ENCODE measurements at regions not wholly inside any gene's neighbourhood (a gene's known extent, or its start where the extent isn't known, plus 50 kb on each side); places are given as distances from the start of the nearest gene placed in this dataset.

DNA sequence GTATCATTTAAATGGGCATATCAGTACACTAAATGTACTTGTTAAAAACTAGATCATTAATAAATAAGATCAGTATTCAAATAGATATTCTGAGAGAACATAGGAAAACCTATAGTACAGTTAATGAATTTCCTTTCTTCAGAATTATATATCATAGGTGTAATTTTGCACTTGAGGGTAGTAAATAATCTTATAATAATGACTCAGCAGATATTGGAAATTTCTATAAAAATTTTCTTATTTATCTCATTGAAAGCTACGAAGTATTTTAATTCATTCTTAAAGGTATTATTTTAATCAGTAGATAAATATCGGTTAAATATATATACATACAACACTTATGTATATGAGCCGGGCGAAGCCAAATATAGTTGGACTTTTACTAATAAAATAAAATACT lies 300.9 kb upstream of the SOX2 start:
- Histone ChIP-seq H3K4me1 (ENCODE audit: control insufficient read depth, insufficient read depth, low read length) (no peaks in the 10 kb centered on the region), H3K27ac (ENCODE audit: low read length) (no peak overlapping the region), H3K36me3 (ENCODE audit: control insufficient read depth, insufficient read depth, low read length) (no peaks in the 10 kb centered on the region), H3K9me3 (ENCODE audit: control insufficient read depth, insufficient read depth, low read length) (no peaks in the 10 kb centered on the region), H3K27me3 (ENCODE audit: control insufficient read depth, insufficient read depth, low read length) (no peaks in the 10 kb centered on the region), H3K4me3 (ENCODE audit: low read length) (no peak overlapping the region)
- no CpG with 5 or more reads among the region's 4 CpGs for WGBS (ENCODE audit: insufficient coverage, insufficient read length)
- no peak for DNase-seq (ENCODE audit: low read depth, low spot score)

DNA sequence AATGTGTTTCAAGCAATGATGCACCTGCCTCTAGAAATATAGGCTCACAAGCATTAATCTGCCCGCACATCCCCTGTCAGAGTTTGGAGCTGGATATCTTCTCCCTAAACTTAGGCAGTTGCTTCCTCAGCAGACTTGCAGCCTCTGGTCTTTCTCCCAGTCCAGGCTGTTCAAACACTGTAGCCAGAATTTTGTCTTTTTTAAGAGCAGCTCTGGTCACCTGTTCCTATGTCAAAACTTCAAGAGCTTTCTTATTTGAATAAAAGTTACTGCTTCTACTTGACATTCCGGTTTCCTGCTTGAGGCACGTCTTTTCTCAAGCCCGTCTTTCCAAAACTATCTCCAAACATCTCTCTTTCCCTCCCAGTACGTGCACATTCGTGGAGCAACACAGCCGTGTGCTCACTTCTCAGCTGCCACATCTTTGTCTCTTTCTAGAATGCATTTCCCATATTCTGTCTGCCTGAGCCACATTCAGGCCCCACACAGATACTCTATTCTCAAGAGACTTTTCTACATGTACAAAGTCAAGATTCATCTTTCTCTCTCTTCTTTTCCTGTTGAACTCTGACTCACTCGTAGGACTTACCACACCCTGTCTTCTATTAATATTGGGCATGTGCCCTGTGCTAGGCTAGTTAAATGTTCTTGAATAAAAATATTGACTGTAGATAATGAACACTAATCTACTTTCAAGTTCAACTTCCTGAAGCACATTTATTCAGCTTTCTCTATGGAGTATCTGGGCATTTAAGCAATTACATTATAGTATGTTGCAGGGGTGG lies 307.7 kb upstream of the SOX2 start:
- no peak for DNase-seq (ENCODE audit: low read depth, low spot score)
- WGBS (ENCODE audit: insufficient coverage, insufficient read length): no CpG with 5 or more reads among the region's 8 CpGs
- Histone ChIP-seq H3K27me3 (ENCODE audit: control insufficient read depth, insufficient read depth, low read length) (no peaks in the 10 kb centered on the region), H3K9me3 (ENCODE audit: control insufficient read depth, insufficient read depth, low read length) (no peaks in the 10 kb centered on the region), H3K4me3 (ENCODE audit: low read length) (no peak overlapping the region), H3K27ac (ENCODE audit: low read length) (no peak overlapping the region), H3K36me3 (ENCODE audit: control insufficient read depth, insufficient read depth, low read length) (no peaks in the 10 kb centered on the region), H3K4me1 (ENCODE audit: control insufficient read depth, insufficient read depth, low read length) (no peaks in the 10 kb centered on the region)

DNA sequence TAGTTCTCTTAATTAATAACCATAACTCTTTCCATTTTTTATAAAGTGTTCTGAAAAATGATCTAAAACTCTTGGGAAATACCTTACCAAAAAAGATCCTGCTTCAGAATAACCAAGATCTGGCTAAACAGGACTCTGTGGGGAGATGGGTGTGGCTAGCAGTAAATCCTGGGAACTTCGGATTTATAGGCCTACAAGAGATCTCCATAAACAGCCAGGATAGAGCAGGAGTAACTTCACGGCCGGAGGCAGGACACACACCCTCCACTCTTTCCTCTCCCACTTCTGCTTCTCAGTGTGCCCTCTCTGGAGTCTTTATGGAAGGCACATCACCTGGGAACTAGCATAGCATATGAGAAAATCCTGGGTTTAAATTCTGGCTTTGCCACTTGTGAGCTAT lies 309.4 kb upstream of the SOX2 start:
- Histone ChIP-seq H3K27me3 (ENCODE audit: control insufficient read depth, insufficient read depth, low read length) (no peaks in the 10 kb centered on the region), H3K27ac (ENCODE audit: low read length) (no peak overlapping the region), H3K4me1 (ENCODE audit: control insufficient read depth, insufficient read depth, low read length) (no peaks in the 10 kb centered on the region), H3K9me3 (ENCODE audit: control insufficient read depth, insufficient read depth, low read length) (no peaks in the 10 kb centered on the region), H3K4me3 (ENCODE audit: low read length) (no peak overlapping the region), H3K36me3 (ENCODE audit: control insufficient read depth, insufficient read depth, low read length) (no peaks in the 10 kb centered on the region)
- DNase-seq (ENCODE audit: low read depth, low spot score): no peak
- no CpG with 5 or more reads among the region's 3 CpGs for WGBS (ENCODE audit: insufficient coverage, insufficient read length)

DNA sequence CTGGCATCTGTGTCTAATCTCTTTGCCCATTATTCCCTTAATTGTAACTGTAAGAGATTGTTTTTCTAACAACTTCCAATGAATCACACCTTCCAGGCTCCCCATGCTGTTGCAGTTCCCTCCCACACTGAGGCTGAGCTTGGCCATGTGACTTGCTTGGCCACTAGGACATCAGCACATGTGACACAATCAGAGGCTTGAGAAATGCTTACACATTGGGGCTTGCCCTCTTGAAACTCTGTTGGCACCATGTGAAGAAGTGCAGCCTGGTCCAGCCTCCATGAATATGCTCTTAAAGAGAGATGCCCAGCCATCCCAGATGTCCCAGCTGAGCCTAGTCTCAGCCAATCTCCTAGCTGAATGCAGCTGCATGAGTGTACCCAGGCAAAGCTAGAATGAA lies 326.8 kb upstream of the SOX2 start:
- Histone ChIP-seq H3K4me3 (ENCODE audit: low read length) (no peak overlapping the region), H3K9me3 (ENCODE audit: control insufficient read depth, insufficient read depth, low read length) (no peaks in the 10 kb centered on the region), H3K27me3 (ENCODE audit: control insufficient read depth, insufficient read depth, low read length) (no peaks in the 10 kb centered on the region), H3K27ac (ENCODE audit: low read length) (no peak overlapping the region), H3K4me1 (ENCODE audit: control insufficient read depth, insufficient read depth, low read length) (0 out of 2 replicates have a peak, but pooled peaks cover 5% of the 10 kb centered on the region), H3K36me3 (ENCODE audit: control insufficient read depth, insufficient read depth, low read length) (no peaks in the 10 kb centered on the region)
- DNase-seq (ENCODE audit: low read depth, low spot score): no peak

DNA sequence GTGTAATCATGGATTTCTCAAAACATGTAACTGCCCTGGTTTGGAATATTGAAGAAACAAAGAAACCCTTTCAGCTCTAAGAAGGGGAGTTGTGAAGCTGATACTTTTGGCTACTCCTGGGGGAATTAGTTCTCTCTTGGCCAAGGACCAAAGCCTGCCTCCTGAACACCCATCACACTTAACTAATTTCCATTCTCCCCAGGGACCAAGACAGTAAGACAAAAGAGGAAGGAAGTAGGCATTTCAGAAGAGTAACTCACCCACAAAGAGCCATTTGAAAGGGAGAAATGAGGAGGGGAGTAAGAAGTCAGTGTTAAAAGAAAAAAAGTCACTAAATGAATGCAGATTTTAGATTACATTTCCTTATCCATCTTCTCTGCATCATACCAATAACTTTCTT lies 328.0 kb upstream of the SOX2 start:
- Histone ChIP-seq H3K4me3 (ENCODE audit: low read length) (no peak overlapping the region), H3K27ac (ENCODE audit: low read length) (no peak overlapping the region), H3K36me3 (ENCODE audit: control insufficient read depth, insufficient read depth, low read length) (no peaks in the 10 kb centered on the region), H3K27me3 (ENCODE audit: control insufficient read depth, insufficient read depth, low read length) (no peaks in the 10 kb centered on the region), H3K4me1 (ENCODE audit: control insufficient read depth, insufficient read depth, low read length) (0 out of 2 replicates have a peak, but pooled peaks cover 5% of the 10 kb centered on the region), H3K9me3 (ENCODE audit: control insufficient read depth, insufficient read depth, low read length) (no peaks in the 10 kb centered on the region)
- peak; percentile 37 for DNase-seq (ENCODE audit: low read depth, low spot score)

DNA sequence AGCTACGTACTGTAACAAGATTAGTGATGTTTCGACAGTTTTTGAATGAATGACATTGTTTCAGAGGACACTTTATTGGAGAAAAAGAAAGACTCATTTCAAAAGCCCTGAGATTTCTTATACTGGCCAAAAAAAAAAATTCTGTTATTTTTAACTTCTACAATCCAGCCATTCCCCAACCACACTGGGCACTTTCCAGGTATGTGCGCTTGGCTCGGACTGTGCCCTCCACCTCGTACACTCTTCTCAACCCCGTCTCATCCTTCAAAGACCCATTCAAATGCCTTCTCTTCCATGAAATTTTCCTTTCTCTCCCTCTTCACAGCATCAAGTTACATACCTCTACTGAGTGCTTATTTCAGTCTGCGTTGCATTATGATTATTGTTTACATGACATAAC lies 328.5 kb upstream of the SOX2 start:
- H3K36me3 ChIP-seq (ENCODE audit: control insufficient read depth, insufficient read depth, low read length): no peaks in the 10 kb centered on the region
- H3K9me3 ChIP-seq (ENCODE audit: control insufficient read depth, insufficient read depth, low read length): no peaks in the 10 kb centered on the region
- no peak overlapping the region for H3K27ac ChIP-seq (ENCODE audit: low read length)
- no peak overlapping the region for H3K4me3 ChIP-seq (ENCODE audit: low read length)
- 0 out of 2 replicates have a peak, but pooled peaks cover 5% of the 10 kb centered on the region for H3K4me1 ChIP-seq (ENCODE audit: control insufficient read depth, insufficient read depth, low read length)
- no peaks in the 10 kb centered on the region for H3K27me3 ChIP-seq (ENCODE audit: control insufficient read depth, insufficient read depth, low read length)
- DNase-seq (ENCODE audit: low read depth, low spot score): no peak
- 100% methylated on average over 1 of the region's 7 CpGs for WGBS (ENCODE audit: insufficient coverage, insufficient read length)

DNA sequence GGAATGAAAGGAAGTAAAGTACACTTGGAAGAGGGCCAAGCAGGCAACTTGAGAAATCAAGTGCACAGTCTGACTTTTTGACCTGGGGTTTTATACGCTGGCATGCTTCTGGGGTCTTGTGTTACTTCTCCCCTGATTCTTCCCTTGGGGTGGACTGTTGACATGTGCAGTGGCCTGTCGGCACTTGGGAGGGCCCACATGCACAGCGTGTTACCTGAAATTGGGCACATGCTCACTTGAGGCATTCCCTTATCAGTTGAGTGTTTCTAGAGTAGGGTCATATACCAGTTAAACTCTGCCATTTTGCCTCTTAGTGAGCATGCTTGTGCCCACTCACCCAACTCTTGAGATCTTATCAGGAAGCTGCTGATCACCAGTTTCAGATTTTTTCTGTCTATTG lies 329.1 kb upstream of the SOX2 start:
- no CpG with 5 or more reads among the region's 3 CpGs for WGBS (ENCODE audit: insufficient coverage, insufficient read length)
- Histone ChIP-seq H3K27ac (ENCODE audit: low read length) (no peak overlapping the region), H3K27me3 (ENCODE audit: control insufficient read depth, insufficient read depth, low read length) (no peaks in the 10 kb centered on the region), H3K9me3 (ENCODE audit: control insufficient read depth, insufficient read depth, low read length) (no peaks in the 10 kb centered on the region), H3K36me3 (ENCODE audit: control insufficient read depth, insufficient read depth, low read length) (no peaks in the 10 kb centered on the region), H3K4me1 (ENCODE audit: control insufficient read depth, insufficient read depth, low read length) (0 out of 2 replicates have a peak, but pooled peaks cover 5% of the 10 kb centered on the region), H3K4me3 (ENCODE audit: low read length) (no peak overlapping the region)
- DNase-seq (ENCODE audit: low read depth, low spot score): no peak

DNA sequence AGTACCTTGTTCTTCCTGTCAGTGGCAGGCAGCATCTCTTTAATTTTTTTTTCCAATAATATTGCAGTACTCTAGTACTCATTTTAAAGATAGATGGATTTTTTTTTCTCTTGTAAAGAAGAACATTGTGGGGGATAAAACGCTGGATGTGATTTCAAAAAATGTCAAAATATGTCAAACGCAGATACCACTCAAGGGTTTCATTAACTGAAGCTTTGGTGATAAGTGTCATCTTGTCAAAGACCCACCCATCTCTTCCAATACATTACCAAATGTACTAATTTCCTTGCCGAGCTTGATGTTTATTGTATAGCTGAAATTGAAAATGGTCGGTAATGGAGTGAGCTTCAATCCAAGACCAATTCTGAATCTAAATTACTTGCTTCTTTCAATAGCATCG lies 332.4 kb upstream of the SOX2 start:
- Histone ChIP-seq H3K4me1 (ENCODE audit: control insufficient read depth, insufficient read depth, low read length) (0 out of 2 replicates have a peak, but pooled peaks cover 5% of the 10 kb centered on the region), H3K4me3 (ENCODE audit: low read length) (no peak overlapping the region), H3K9me3 (ENCODE audit: control insufficient read depth, insufficient read depth, low read length) (no peaks in the 10 kb centered on the region), H3K27ac (ENCODE audit: low read length) (no peak overlapping the region), H3K27me3 (ENCODE audit: control insufficient read depth, insufficient read depth, low read length) (no peaks in the 10 kb centered on the region), H3K36me3 (ENCODE audit: control insufficient read depth, insufficient read depth, low read length) (no peaks in the 10 kb centered on the region)
- WGBS (ENCODE audit: insufficient coverage, insufficient read length): no CpG with 5 or more reads among the region's 5 CpGs
- DNase-seq (ENCODE audit: low read depth, low spot score): no peak

DNA sequence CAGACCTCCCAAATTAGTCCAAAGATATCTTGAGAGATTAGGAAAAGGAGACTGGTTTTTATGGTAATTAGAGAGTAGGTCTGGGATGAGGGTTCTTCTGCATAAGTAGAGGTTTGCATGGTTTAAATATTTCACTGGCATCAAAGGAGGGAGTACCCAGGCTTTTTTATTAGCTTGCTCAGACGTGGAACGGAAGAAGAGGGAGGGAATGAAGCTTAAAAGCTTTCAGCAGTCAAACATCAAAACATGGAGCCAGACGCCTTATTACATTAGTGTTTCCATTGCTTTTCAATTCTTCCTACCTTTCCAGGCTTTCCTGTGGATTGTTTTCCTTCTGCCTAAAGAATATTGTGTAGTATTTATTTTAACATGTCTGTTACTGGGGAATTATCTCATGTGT lies 342.1 kb upstream of the SOX2 start:
- DNase-seq (ENCODE audit: low read depth, low spot score): no peak
- no peaks in the 10 kb centered on the region for H3K4me1 ChIP-seq (ENCODE audit: control insufficient read depth, insufficient read depth, low read length)
- H3K36me3 ChIP-seq (ENCODE audit: control insufficient read depth, insufficient read depth, low read length): no peaks in the 10 kb centered on the region
- H3K9me3 ChIP-seq (ENCODE audit: control insufficient read depth, insufficient read depth, low read length): no peaks in the 10 kb centered on the region
- H3K4me3 ChIP-seq (ENCODE audit: low read length): no peak overlapping the region
- H3K27me3 ChIP-seq (ENCODE audit: control insufficient read depth, insufficient read depth, low read length): no peaks in the 10 kb centered on the region
- H3K27ac ChIP-seq (ENCODE audit: low read length): no peak overlapping the region
- WGBS (ENCODE audit: insufficient coverage, insufficient read length): no CpG with 5 or more reads among the region's 3 CpGs

DNA sequence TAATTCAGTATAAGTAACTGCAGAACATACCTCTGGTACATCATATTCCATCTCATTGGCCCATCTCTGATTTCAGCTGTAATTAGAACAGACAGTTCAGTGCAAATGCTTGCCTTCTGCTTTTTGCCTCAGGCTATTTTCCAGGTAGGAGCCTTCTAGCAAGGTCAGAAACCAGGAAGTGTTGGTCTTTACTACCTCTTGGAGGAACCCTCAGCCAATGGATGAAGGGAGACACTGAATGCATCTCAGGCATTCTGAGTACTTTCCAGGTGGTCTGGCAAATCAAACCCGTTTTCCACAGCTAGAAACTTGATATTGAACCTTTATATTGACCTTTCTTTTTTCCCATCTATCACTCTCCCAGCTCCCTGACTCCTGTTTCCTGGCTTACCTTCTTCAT lies 348.5 kb upstream of the SOX2 start:
- Histone ChIP-seq H3K27me3 (ENCODE audit: control insufficient read depth, insufficient read depth, low read length) (no peaks in the 10 kb centered on the region), H3K27ac (ENCODE audit: low read length) (no peak overlapping the region), H3K9me3 (ENCODE audit: control insufficient read depth, insufficient read depth, low read length) (no peaks in the 10 kb centered on the region), H3K4me3 (ENCODE audit: low read length) (no peak overlapping the region), H3K36me3 (ENCODE audit: control insufficient read depth, insufficient read depth, low read length) (no peaks in the 10 kb centered on the region), H3K4me1 (ENCODE audit: control insufficient read depth, insufficient read depth, low read length) (no peaks in the 10 kb centered on the region)
- DNase-seq (ENCODE audit: low read depth, low spot score): no peak
- WGBS (ENCODE audit: insufficient coverage, insufficient read length): no CpG with 5 or more reads among the region's 1 CpG

DNA sequence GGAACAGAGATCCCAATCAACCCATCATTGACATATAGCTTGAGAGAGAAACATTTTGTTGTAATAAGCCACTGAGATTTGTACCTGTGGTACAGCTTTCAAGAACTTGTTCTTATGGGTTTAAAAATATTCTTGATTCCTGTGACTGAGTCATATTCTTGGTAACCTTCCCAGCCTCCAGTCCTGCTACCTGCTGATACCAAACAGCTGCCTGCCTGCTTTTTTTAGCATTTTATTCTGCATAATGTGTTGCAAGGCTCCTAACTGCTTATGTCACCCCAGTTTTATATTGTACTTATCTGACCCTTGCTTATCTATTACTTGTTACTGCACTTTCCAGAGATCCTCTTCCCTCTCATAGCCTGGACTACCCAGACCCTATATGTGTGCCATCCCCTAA lies 349.3 kb upstream of the SOX2 start:
- no peaks in the 10 kb centered on the region for H3K27me3 ChIP-seq (ENCODE audit: control insufficient read depth, insufficient read depth, low read length)
- no peaks in the 10 kb centered on the region for H3K36me3 ChIP-seq (ENCODE audit: control insufficient read depth, insufficient read depth, low read length)
- no peak for DNase-seq (ENCODE audit: low read depth, low spot score)
- no peaks in the 10 kb centered on the region for H3K9me3 ChIP-seq (ENCODE audit: control insufficient read depth, insufficient read depth, low read length)
- H3K4me3 ChIP-seq (ENCODE audit: low read length): no peak overlapping the region
- H3K4me1 ChIP-seq (ENCODE audit: control insufficient read depth, insufficient read depth, low read length): no peaks in the 10 kb centered on the region
- H3K27ac ChIP-seq (ENCODE audit: low read length): no peak overlapping the region
